IPS-11a (cell line): ENCODE measurements at regions not wholly inside any gene's neighbourhood (a gene's known extent, or its start where the extent isn't known, plus 50 kb on each side); places are given as distances from the start of the nearest gene placed in this dataset.

ENCODE experiments used
- H3K4me3 ChIP-seq: one replicate; pipeline ENCODE4 v1.5.1; 2013; ENCODE audit warnings: low read depth, low read length, control low read depth

DNA sequence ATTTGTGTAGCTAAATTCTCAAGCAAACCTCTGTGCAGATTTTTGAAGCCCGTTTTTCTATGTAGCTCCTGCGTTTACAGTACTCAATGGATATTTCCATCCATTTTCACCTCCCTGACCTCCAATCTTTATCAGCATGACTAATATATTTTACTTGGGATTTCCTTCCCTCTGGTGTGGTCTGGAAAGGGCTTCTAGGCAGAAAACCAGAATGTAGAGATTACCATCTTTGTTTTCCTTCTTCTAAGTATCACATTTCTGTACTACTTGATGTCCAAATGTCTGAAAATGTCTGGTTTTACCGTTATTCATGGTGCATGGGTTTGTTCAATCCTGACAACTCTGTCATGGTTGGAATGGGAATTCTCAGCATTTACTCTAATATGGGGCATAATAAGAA lies 907.6 kb upstream of the FLRT2 start:
- no peak overlapping the region for H3K4me3 ChIP-seq

DNA sequence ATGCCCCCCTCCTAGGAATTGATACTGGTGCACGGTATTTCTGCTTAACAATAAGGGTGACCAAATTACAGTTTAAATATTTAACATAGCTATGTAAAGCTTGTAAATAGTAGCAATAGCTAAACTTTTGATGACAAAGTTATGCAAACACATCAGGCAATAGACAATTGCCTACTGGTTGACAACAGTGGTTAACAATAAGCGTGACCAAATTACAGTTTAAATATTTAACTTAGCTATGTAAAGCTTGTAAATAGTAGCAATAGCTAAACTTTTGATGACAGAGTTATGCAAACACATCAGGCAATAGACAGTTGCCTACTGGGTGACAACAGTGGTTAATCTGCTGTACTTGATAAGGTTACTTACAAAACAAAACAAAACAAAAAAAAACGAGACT lies 886.5 kb upstream of the FLRT2 start:
- no peak overlapping the region for H3K4me3 ChIP-seq

DNA sequence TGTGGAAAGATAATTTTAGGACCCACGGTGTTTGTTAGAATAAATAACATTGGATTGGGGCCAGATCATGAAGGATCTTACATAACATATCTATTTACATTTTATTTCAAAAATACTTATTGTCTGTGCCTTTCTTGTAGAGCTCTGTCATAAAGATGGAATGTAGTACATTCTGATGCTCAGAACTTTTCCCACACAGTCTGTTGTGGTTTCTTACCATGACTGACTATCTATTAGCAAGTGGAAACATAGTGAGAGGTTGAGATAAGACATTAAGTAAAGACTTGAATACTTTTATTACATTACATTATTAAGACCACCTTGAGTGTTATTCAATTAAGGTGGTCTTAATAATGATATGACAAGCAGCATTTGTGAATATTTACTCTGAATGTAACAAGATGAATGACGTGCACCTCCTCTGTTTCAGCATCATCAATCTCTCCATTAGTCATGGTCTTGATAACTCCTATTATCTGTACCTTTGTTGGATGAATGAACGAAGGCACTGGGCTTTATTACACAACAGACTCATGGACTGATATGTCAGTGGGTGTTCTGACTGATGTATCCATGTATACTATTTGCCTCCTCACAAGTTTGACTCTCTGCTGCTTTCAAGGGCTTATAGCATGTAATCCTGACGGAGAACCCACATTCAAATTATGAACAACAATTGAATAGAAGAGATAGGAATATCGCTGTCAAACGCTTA lies 883.0 kb upstream of the FLRT2 start:
- no peak overlapping the region for H3K4me3 ChIP-seq

DNA sequence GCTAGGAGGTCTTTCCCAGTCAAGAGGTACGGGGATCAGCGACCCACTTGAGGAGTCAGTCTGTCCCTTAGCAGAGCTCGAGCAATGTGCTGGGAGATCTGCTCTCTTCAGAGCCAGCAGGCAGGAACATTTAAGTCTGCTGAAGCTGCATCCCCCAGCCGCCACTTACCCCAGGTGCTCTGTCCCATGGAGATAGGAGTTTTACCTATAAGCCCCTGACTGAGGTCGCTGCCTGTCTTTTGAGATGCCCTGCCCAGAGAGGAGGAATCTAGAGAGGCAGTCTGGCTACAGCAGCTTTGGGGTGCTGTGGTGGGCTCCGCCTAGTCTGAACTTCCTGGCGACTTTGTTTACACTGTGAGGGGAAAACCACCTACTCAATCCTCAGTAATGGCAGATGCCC lies 874.9 kb upstream of the FLRT2 start:
- no peak overlapping the region for H3K4me3 ChIP-seq

DNA sequence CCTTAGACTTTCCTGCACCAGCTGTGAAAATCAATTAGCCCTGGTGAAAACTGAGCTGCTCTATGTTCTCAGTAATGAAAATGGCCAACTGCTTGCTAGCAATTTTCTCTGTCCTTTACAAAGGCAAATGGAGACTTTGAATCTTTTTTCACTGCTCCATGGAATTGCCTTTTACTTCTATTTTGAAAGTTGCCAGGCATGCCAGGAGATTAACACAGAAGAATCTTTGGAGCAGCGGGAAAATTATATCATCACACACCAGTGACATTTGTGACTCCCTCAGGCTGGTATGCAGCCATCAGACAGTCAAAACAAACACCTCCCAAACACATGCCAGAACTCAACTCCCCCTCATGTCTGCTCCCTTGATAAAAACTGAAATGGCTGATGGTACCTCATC lies 872.0 kb upstream of the FLRT2 start:
- no peak overlapping the region for H3K4me3 ChIP-seq

DNA sequence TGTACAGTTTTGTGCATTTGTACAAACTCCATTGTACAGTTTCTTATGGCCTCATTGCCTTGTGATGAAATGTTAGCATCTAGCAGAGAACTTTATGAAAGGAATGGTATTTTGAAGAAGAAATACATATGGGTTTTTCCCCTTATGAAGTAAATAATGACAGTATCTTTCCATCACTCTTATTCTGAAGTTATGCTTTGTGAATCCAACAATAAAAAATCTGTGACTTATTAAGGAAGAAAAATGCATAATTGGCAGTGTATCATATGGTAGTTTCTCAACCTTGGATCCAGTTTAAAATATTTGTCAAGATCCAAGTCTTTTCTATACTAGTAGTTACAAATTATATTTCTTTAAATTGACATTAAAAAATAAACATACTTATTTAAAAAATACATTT lies 859.1 kb upstream of the FLRT2 start:
- H3K4me3 ChIP-seq, result no peak overlapping the region

DNA sequence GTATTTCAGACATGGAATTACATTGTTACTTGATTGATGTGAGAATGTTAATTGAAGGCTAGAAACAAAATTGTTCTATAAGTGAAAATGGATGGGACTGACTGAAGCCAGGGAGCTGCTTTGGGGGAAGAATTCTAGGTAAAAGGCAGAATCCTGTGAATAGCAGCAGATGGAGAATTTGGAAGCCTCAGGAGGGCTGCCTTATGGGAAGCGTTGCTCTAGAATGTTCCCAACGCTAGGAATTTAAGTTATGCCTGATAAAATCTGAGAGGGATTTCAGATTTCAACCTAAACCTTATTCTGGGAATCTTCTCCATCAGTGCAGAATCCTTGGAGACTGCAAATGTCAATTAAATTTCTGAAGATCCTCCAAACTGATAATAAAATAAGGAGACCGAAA lies 858.2 kb upstream of the FLRT2 start:
- no peak overlapping the region for H3K4me3 ChIP-seq

DNA sequence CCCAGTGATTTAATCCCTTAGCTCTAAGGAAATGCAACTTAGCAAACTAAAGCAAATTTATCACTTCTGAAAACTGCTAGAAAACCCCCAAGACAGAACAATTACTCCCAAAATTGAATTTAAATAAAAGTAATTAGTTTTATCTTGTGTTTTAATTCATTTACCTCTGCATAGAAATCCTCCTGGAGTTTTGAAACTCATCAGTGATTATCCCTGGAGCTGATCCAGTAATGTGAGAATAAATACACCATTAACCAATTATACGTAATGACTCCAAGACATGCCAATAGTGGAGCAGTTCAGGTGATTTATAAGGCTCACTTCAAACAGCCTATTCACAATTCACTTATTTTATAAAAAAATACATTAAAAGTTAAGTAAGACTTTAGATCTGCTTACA lies 855.3 kb upstream of the FLRT2 start:
- H3K4me3 ChIP-seq, result no peak overlapping the region

DNA sequence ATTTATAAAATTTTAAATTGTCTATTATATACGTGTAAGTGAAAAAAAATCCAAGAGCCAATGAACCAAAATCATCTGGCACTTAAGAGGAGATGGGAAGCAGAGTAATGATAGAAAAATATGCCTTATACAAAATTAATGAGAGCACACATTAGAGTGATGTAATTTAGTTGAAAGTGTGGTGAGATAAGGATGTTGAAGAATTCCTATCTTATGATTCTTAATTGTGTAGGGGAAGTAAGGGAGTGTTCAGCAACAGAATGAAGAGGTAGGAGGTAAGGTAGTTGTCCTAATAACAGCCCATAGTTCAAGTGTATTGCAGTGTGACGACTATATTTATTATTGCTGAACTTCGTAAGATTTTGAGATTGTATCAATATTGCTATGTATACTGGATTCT lies 843.4 kb upstream of the FLRT2 start:
- H3K4me3 ChIP-seq, result no peak overlapping the region

DNA sequence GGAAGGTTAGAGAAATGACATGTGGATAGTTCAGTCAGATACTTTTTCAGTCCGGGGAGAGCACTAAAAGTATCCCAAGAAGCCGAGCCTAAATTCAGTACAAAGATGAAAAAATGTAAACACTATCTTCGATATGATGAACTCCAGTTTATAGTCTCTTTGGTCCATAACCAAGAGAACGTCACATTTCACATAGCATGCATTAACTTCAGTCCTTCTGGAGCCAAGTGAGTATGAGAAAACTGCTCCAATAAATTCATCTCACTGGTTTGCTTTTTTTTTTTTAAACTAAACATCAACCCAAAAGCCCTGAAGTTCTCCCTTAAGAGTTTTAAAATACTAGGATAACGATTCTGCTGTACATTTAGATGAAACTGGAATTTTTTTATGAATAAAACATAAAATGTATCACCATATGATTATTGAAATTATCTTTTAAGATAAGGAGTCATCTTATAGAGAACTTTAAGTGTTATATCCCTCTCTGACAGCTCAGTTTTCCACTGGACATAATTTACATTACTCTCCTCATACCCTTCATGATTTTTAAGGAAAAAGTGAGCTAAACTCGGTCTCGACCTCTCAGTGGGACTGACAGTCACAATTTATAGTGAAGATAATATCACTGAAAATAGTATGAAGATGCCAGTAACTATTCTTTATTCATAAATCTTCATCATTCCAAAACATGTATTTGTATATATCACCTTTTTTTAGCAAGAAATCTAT lies 841.5 kb upstream of the FLRT2 start:
- H3K4me3 ChIP-seq, result no peak overlapping the region

DNA sequence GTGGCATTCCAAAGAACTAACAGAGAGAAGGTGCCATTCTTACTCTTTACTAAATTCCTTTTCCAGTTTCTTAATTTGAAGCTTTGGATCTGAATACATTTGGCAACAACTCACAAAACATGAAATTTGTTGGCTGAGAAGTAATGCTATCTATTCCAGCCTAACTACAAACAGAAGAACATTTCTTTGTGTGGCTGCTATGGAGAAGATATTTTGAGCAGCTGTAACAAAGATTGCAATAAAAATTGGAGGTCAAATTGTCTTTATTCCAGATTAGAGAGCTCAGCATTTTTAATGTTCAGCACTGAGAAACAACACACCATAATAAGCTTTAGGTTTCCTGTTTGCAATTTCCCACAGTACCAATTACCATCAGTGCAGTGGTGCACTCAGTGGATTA lies 835.8 kb upstream of the FLRT2 start:
- no peak overlapping the region for H3K4me3 ChIP-seq

DNA sequence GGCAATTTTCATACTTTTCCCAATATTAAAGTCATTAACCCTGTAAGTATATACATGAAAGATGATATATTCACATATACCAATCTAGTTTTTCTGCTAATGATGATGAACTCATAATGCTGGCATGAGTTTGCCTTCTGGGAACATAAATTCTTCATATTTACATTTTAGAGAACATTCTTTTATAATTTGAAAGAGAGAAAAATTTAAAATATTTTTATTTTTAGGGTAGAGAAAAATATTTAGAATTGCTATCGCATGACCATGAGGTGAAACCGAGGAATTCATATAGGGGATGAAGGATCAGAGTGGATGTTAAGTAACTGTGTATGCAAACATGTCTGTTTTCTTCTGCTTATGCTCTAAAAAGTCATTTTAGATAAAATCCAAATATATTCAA lies 825.3 kb upstream of the FLRT2 start:
- H3K4me3 ChIP-seq, result no peak overlapping the region

DNA sequence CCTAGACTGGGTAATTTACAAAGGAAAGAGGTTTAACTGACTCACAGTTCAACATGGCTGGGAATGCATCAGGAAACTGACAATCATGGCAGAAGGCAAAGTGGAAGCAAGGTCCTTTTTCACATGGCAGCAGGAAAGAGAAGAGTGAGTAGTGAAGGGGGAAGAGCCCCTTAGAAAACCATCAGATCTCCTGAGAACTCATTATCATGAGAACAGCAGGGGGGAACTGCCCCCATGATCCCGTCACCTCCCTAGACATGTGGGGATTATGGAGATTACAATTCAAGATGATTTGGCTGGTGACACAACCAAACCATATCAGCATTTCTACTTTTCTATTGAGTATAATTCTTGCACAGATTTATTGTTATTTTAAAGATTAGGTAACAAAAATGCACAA lies 822.1 kb upstream of the FLRT2 start:
- no peak overlapping the region for H3K4me3 ChIP-seq

DNA sequence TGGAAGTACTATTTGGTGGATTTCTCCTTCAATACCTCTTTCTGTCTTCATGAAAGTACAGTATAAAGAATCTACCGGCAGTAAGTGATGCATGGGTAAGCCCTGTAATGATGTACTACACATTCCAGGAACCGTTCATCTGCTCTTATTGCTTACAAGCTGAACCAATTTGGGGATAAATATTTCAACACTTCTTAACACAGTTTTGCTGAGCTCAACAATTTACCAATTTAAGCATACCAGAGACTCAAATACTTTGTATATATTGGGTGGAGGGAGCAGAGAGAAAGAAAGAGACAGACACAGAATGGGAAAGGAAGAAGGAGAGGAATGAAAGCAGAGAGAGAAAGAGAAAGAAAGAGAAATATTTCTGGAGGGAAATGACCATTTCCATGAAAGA lies 821.1 kb upstream of the FLRT2 start:
- H3K4me3 ChIP-seq, result no peak overlapping the region

DNA sequence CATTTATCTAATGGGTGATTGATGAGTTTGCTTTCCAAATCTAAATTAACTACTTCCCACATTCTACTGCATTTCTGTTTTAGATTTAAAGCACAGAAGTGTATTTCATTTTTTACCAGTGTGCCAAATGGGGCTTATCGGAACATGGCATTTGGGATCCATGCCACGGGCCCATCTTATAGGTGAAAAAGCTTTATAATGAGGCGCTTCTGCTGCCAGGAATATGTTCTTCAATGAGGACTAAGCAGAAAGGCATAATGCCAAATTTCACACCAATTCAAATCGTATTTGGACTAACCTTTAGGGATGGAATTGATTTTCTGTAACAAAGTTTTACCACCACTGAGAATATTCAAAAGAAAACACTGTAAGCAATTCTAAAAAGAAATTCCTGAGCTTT lies 803.5 kb upstream of the FLRT2 start:
- no peak overlapping the region for H3K4me3 ChIP-seq

DNA sequence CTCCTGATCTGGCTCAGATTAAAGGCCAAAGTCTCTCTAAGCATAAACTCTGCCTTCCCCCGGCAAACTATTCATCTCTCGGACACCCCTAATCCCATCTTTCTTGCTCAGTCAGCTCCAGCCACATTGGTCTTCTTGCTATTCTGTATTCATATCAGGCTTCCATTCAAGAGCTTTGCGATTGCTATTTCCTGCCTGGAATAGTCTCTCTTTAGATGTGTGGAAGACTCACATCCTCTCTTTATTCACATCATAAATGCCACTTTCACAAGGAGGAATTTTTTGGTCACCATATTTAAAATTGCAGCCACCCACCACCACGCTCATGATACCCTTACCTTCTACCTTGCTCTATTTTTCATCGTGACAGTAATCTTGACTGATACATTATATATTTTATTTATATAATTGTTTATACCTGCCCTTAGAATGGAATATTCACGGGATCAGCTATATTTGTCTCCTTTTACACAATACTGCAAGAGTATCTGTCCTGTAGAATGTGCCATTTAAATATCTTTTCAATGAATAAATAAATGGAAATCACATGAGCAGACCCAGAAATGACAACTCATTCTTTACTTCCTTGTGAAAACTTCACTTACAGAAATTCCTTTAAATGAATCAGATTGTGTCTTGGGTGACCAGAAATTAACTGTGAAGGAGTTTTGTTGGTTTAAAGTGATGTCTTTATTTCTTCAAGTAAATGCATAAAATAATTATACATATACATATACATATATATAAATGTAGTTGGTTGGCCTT lies 780.6 kb upstream of the FLRT2 start:
- H3K4me3 ChIP-seq, result no peak overlapping the region

DNA sequence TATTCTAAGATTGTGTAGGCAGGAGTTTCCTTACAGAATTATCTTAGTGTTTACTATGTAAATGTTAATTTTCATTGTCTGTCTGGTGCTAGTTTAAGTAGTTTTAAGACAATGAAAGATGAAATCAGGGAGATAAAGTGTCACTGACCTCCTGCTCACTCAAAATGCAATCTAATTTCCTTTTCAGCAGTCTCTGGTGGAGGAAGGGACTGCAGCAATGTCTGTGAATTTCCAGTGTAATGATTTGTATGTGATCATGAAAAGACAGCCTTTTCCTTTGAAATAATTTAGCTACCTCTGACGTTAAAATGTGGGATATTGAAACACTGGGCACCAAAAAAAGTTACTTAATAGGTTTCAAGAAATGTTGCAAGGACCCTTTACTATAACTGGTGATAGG lies 779.7 kb upstream of the FLRT2 start:
- no peak overlapping the region for H3K4me3 ChIP-seq

DNA sequence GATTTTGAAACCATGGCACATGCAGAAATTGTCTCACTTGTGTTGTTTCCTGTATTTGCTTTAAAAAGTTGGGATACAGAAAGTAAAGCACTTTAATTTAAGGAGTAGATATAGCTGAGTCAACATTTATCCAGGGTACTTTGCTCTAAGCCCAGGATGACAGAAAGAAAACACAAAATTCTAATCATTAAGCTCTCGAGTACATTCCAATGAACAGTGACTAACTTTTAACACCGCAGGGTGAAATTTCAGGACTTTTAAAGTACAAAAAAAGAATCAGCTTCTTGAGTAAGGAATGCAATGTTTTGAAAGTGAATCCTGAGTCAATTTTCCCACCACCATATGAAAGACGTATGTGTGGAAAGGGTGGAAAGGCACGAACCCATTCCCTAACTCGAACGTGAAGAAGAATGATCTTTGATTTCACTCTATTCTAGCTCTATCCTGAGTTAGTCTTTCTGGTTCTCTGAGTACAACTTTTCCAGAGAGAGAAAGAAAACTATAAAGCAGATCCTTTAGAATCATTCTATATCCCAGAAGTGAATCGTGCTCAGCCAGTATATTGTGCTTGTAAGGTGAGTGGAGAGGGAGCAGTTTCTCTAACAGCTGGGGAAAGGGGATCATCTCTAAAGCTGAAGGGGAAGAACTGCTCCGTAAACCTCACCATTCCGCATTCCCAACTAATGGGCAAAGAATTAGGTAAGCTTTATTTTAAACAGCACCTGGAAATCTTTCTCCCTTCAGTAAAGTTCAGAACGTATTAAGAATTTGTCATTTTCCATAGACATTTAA lies 779.0 kb upstream of the FLRT2 start:
- no peak overlapping the region for H3K4me3 ChIP-seq

DNA sequence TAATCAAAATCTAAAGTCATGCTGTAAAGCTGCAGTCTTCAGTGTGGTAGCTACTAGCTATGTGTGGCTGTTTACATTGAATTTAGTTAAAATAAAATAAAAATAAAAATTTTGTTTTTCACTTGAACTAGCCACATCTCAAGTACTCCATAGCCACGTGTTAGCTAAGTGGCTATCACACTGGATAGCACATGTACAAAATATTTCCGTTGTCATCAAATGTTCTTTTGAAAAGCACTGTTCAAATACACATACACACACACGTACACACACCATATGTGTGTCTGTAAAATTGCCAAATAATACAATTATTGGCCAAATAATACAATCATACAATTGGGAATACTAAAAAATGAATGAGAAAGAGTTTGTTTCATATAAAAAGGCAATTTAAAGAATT lies 778.2 kb upstream of the FLRT2 start:
- H3K4me3 ChIP-seq, result no peak overlapping the region

DNA sequence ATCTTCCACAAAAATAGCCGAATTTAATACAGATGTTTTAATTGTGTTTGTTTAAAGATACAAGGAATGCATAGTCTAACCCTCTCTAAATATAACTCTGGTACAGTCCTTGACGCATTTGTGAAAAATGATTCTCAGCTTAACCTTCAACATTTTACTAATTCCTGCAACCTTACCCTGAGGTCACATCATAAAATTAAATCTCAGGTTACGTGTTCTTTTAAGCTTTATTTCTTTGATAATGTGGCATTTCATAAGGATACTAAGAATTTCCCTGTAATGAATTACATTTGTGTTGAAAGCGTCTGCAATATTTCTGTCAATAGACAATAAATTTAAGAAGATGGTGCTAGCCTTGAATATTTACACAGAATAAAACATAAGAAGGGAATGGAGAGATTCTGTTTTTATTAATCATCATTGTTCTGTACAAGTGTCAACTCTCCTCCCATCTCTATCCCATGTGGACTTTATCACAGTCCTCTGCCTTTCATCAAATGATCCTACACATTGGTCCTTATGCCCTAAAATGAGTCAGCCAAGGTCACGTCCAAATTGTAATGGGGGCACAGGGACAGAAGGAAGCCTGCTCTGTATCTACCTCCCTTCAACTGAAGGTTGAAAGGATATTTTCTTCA lies 769.3 kb upstream of the FLRT2 start:
- no peak overlapping the region for H3K4me3 ChIP-seq

DNA sequence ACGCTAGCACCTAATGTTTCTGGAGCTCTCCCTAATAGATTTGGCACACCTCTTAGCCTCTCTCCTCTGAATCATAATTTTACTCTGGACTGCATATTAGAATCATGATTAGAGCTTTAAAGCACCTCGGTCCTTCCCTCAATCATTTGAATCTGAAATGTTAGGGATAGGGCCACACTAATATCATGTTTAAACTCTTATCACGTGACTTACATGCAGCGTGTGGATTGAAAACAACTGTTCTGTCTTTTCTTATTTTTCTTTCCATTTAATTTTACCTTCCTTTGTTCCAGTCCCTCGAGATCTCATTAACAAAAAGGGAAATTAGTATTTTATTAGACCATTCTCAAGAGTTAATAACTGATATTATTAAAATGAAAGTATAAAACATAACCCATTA lies 762.5 kb upstream of the FLRT2 start:
- no peak overlapping the region for H3K4me3 ChIP-seq
